ENCODE measurements at regions not wholly inside any gene's neighbourhood (a gene's known extent, or its start where the extent isn't known, plus 50 kb on each side); places are given as distances from the start of the nearest gene placed in this dataset.
"Not testable (repeated sequence)": the region's sequence is repeated elsewhere in the genome, so short reads cannot be mapped to it uniquely, and the experiment has no call there.

- H3K27ac ChIP-seq: no peak overlapping the region
- DNase-seq (ENCODE audit: low read depth, low spot score): no peak
Observed at GRCh38 chr13:67469623-67470022, 239.5 kb upstream of the PCDH9 start.

DNA sequence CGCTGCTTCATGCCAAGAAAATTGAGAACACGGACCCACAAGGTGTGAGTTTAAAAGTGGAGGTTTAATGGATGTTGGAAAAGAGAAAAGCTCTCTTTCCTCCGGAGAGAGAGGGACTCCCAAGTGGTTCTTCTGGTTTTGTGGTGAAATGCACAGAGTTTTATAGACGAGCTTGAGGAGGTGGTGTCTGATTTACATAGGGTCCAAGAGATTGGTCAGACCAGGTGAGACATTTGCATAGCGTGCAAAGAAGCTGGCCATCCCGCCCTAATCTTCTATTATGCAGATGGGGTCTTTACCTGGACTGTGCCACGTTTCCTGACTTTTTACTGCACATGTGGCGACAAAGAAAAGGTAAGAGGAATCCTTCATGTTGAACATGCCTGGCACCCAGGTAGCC lies 236.4 kb upstream of the PCDH9 start:
- H3K27ac ChIP-seq: no peak overlapping the region
- DNase-seq (ENCODE audit: low read depth, low spot score): no peak

- no peak for DNase-seq (ENCODE audit: low read depth, low spot score)
- H3K27ac ChIP-seq: no peak overlapping the region
Observed at GRCh38 chr13:67464154-67464553, 234.0 kb upstream of the PCDH9 start.

- no peak overlapping the region for H3K27ac ChIP-seq
- DNase-seq (ENCODE audit: low read depth, low spot score): no peak
Observed at GRCh38 chr13:67462098-67462497, 232.0 kb upstream of the PCDH9 start.

GRCh38 chr13:67452526-67452925 lies 222.4 kb upstream of the PCDH9 start:
- not testable (repeated sequence) for H3K27ac ChIP-seq; DNase-seq (ENCODE audit: low read depth, low spot score)

DNA sequence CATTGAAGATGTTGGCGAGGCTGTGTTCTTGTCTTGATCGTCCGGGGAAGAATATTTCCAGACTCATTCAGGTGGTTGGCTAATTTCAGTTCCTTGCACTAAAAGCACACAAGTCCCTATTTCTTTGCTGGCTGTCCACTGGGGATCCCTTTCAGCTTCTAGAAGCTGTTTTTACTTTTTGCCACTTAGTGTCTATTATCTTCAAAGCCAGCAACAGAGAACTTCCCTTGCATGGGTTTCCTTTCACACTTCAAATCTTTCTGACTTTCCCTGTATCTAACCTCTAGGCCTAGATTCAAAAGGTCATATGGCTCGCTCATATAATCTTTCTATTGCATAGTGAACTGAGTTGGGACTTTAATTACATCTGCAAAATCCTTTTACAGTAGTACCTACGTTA lies 215.3 kb upstream of the PCDH9 start:
- DNase-seq (ENCODE audit: low read depth, low spot score): no peak
- H3K27ac ChIP-seq: no peak overlapping the region

GRCh38 chr13:67443923-67444322 lies 213.8 kb upstream of the PCDH9 start:
- no peak for DNase-seq (ENCODE audit: low read depth, low spot score)
- H3K27ac ChIP-seq: no peak overlapping the region

GRCh38 chr13:67440236-67440975 lies 210.3 kb upstream of the PCDH9 start:
- H3K27ac ChIP-seq: no peak overlapping the region
- no peak for DNase-seq (ENCODE audit: low read depth, low spot score)

- H3K27ac ChIP-seq: no peak overlapping the region
- DNase-seq (ENCODE audit: low read depth, low spot score): no peak
Observed at GRCh38 chr13:67439365-67439764, 209.2 kb upstream of the PCDH9 start.

GRCh38 chr13:67438465-67438864 lies 208.3 kb upstream of the PCDH9 start:
- DNase-seq (ENCODE audit: low read depth, low spot score): no peak
- H3K27ac ChIP-seq: no peak overlapping the region

- no peak overlapping the region for H3K27ac ChIP-seq
- no peak for DNase-seq (ENCODE audit: low read depth, low spot score)
Observed at GRCh38 chr13:67437244-67437643, 207.1 kb upstream of the PCDH9 start.

DNA sequence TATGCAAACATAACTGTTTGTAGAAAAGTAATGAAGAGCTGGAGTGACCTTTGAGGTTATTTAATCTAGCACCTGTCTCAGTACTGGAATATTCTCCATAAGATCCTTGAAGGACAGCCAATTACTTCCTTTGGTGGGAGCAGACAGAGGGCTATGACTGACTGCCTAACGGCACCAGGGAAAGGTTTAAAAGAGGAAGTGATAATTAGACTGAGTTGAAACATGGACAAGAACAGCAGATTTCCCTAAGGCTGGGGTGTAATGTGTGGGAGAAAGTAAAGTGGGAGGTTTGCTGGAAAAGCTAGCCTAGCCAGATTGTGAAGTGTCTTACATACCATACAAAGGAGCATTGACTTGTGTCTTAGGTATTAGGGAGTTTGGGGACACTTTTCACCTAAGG lies 191.3 kb upstream of the PCDH9 start:
- no peak overlapping the region for H3K27ac ChIP-seq
- no peak for DNase-seq (ENCODE audit: low read depth, low spot score)

GRCh38 chr13:67416047-67416925 lies 186.2 kb upstream of the PCDH9 start:
- DNase-seq (ENCODE audit: low read depth, low spot score): no peak
- H3K27ac ChIP-seq: no peak overlapping the region

DNA sequence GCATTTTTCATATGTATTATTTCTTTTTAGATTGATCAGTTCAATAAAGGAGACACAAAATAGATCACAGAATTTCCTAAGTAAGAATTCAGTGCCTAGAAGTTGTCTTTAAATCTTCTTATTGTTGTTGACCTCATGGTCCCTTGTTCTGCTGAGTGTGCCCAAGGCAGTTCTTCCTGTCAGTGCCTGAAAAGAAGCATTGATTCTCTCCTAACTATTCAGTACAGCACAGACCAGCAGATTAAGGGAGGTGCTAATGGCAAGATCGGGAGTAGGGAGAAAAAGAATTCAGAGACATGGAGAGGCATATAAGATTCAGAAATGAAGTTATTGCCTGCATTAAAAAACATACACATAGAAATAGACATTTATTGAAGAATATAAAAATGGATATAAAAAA lies 180.5 kb upstream of the PCDH9 start:
- H3K27ac ChIP-seq: no peak overlapping the region
- no peak for DNase-seq (ENCODE audit: low read depth, low spot score)

DNA sequence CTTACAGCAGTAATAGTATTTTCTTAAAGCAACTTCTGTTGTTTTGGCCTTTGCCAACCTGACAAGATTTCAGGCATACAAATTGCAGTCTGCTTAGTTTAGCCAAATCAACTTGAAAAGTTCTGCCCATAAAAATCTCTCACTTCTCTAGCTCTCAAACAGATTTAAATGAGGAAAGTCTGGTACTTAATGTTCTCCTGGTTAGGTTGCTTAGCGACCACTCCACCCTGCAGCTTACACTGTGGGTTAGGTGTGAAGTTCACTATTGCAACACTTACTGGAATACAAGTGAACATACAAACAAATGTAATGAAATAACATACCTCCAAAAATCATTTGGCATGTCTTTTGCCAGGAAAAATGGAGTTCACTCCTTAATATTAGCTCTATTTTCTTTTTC lies 178.7 kb upstream of the PCDH9 start:
- no peak for DNase-seq (ENCODE audit: low read depth, low spot score)

GRCh38 chr13:67402546-67402945 lies 172.4 kb upstream of the PCDH9 start:
- DNase-seq (ENCODE audit: low read depth, low spot score): no peak

More for the DNA sequence above, 178.7 kb upstream of the PCDH9 start:
- no peak overlapping the region for H3K27ac ChIP-seq

DNA sequence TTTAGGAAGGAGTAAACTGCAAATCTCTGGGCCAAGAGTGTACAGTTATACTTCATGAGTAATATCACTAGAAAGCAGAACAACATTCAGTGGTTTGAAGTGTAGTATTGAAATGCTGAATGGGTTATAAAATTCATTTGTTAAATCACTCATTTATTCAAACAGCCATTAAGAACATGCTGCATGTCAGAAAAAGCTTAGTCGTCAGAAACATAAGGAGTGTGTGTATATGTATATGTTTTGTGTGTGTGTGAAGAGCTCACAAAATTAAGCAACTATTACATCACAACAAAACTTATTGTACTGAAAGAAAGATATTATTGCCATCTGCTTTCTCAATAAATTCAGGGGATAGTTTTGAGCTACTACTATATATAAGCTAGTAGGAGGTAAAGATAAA lies 165.4 kb upstream of the PCDH9 start:
- DNase-seq (ENCODE audit: low read depth, low spot score): no peak
- H3K27ac ChIP-seq: no peak overlapping the region

More at GRCh38 chr13:67402546-67402945, 172.4 kb upstream of the PCDH9 start:
- H3K27ac ChIP-seq: no peak overlapping the region

DNA sequence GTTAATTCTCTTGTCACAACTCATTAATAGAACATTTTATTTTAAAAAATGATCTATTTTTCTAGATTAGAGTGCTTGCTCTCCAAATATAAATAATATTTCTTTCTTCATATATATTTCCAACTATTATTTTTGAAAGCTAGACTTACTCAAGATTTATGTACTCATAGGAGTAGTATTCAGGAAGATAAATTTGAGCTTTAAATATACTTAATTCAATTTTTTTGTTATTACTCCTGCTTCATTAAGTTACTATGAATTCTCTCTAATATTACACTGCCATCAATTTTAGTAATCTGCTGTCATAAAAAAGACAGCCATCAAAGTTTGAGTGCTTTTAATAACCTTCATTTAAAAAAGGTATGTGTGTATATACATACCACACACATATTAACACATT lies 161.9 kb upstream of the PCDH9 start:
- no peak overlapping the region for H3K27ac ChIP-seq
- DNase-seq (ENCODE audit: low read depth, low spot score): no peak

DNA sequence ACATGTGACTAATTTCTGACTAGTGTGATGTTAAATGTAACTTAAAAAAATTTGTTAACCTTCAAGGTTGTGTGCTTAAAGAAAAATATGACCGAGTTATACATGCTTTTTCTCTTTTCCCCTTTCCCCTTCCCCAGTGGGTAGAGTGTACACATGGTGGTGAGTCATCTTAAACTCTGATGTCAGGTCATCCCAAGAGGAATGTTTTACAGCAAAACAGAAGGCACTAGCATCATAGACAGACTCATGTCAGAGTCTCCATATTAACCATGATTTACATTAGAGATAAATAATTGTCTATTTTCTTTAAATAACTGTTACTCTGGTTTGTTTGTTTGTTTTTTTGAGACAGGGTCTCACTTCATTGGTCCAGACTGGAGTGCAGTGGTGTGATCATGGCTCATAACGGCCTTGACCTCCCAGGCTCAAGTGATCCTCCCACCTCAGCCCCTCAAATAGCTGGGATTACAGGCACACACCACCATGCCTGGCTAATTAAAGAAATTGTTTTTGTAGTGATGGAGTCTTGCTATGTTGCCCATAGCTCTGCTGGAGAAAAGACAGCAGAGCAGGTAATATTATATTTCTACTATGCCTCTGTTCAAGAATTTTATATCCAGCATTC lies 160.4 kb upstream of the PCDH9 start:
- DNase-seq (ENCODE audit: low read depth, low spot score): no peak
- no peak overlapping the region for H3K27ac ChIP-seq

- H3K27ac ChIP-seq: no peak overlapping the region
- no peak for DNase-seq (ENCODE audit: low read depth, low spot score)
Observed at GRCh38 chr13:67389171-67389570, 159.0 kb upstream of the PCDH9 start.

DNA sequence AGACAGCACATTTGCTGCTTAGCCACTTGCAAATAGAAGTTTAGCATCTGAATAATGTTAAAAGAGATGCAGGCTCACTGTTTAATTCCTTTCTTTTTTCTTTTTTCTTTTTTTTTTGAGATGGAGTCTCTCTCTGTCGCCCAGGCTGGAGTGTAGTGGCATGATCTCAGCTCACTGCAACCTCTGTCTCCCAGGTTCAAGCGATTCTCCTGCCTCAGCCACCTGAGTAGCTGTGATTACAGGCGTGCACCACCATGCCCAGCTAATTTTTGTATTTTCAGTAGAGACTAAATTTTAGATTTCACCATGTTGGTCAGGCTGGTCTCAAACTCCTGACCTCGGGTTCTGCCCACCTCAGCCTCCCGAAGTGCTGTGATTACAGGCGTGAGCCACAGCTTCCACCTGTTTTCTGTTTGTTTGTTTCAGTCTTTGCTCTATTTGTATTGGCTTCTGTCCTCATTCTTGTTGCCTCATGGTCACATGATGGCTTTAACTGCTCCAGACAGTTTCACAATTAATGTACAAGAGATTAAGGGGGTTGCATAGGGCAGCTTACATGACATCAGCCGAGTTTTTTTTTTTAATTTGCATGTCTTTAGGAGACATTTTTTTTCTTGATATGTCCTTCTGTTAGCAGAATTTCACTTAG lies 153.1 kb upstream of the PCDH9 start:
- H3K27ac ChIP-seq; DNase-seq (ENCODE audit: low read depth, low spot score): not testable (repeated sequence)
